GM18909 (cell line): ENCODE measurements at regions not wholly inside any gene's neighbourhood (a gene's known extent, or its start where the extent isn't known, plus 50 kb on each side); places are given as distances from the start of the nearest gene placed in this dataset.

ENCODE experiments used
- ATAC-seq: cut with Tn5 transposase; IDR thresholded peaks from one replicate; pipeline ENCODE4 v1.9.1; 2021; ENCODE audit warnings: mild to moderate bottlenecking; ENCODE audit not compliant: unreplicated experiment, poor library complexity

DNA sequence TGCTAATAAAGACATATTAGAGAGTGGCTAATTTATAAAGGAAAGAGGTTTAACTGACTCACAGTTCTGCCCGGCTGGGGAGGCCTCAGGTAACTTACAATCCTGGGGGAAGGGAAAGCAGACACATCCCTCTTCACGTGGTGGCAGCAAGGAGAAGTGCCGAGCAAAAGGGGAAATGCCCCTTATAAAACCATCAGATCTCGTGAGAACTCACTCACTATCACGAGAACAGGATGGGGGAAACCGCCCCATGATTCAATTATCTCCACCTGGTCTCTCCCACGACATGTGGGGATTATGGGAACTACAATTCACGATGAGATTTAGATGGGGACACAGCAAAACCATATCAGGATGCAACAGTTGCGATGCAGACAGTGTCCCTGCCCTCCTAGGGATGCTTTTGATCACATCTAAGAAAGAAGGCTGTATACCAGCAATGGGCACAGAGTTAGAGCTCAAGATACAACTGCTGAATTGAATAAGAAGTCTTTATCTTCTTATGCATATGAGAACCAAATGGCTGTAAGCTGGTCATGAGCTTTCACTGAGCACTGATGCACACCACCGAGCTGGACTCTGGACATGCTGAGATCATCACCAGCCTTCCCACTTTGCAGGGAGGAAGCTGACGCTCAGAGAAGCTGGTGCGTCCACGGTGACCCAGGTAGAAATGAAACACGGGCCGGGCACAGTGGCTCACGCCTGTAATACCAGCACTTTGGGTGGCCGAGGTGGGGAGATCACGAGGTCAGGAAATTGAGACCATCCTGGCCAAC, 255.2 kb downstream of the MN1 start:
- no peak for ATAC-seq

DNA sequence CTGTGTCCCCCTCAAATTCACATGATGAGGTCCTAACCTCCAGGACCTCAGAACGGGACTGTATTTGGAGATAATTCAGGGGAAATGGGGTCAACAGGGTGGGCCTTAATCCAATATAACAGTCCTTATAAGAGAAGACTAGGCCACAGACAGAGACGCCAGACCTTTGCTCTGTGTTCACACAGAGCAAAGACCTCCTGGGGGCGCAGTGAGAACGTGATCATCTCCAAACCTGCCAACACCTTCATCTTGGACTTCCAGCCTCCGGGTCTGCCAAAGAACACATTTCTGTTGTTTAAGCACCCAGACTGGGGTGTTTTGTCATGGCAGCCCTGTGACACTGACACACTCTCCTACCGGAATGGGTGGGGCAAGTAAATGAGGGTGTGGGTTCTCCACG, 250.2 kb downstream of the MN1 start:
- no peak for ATAC-seq

GRCh38 chr22:27552176-27552575, 249.4 kb downstream of the MN1 start:
- ATAC-seq = no peak

DNA sequence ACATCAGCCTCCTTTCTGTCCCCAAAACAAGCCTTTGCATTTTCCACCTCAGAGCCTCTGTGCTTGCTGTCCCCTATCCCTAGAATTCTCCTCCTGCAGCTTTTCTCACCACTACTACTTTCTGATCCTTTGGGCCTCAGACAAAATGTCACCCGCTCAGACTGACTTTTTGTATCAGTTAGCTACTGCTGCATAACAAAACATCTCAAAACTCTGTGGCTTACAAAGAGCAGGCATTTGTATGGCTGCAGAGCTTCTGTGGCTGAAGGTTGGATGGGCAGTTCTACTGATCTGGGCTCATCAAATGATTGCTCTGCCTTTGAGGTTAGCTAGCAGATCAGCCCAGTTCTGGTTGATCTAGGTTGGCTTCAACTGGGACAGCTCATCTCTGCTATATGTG, 248.7 kb downstream of the MN1 start:
- ATAC-seq = no peak

GRCh38 chr22:27554106-27554811, 247.3 kb downstream of the MN1 start:
- no peak for ATAC-seq

DNA sequence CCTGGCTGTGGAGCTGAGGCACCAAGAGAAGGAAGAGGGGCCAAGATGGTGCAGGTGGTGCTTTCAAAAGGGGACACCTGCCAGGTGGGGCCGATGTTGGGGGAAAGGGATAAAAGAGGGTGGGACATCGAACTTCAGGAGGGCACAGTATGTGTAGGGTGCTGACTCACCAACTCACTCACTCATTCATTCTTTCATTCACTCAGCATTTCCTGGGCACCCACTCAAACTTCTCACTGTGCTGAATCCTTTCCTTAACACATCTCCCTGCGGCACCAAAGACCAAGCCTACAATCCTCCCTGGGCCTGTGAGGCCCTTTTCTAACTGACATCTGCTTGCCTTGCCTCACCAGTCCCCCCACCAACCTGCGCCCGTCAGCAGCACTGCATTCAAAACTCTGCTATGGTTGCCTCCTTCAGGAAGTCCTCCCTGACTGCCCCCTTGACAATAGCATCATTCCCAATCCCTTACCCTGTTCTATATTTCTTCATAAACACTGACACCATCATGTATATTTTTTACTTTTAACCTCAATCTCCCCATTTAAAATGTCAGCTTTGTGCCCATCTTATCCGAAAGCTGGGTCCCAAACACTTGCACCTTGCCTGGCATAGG, 246.6 kb downstream of the MN1 start:
- ATAC-seq = no peak

DNA sequence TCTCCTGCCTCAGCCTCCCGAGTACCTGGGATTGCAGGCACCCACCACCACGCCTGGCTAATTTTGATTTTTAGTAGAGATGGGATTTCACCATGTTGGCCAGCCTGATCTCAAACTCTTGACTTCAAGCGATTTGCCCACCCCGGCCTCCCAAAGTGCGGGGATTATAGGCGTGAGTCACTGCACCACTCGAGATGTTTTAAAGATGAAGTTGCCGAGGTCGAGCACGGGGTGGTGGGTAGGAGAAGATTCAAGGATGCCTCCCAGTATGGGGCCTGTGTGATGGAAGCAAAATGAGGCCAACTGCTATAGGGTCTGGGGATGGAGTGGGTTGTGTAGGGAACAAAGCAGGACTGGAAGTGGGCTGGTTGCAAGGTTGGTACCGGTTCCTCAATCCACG, 245.2 kb downstream of the MN1 start:
- no peak for ATAC-seq

DNA sequence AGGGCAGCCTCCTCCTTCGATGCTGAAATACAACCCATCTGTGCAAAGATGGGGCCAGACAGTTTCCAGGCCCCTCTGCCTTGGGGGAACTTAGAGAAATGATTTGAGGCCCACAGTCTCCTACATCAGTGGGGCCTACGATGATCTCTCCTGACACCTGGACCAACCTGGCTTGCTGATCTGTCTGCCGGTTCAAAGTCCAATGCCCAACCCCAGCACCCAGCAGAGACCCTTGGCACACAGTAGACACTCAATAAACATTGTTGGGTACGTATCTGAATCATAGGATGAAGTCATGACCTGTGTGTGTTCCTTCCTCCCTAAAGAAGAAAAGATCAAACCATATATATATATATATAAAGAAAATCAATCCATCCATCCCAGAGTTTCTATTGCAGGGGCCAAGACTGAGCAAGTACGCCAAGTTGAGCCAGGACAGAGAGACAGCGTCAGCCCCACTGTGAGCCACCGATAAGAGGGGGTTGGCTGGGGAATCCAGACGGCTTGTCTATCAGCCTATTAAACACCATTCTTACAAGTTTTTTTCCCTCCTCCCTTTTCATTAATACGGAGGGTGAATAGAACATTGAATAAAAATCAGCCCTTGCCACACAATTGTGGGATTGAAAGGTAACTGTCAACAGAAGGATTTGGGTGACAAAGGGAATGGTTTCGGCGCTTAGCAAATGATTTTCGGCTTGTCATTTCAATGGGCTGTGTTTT, 244.1 kb downstream of the MN1 start:
- no peak for ATAC-seq

DNA sequence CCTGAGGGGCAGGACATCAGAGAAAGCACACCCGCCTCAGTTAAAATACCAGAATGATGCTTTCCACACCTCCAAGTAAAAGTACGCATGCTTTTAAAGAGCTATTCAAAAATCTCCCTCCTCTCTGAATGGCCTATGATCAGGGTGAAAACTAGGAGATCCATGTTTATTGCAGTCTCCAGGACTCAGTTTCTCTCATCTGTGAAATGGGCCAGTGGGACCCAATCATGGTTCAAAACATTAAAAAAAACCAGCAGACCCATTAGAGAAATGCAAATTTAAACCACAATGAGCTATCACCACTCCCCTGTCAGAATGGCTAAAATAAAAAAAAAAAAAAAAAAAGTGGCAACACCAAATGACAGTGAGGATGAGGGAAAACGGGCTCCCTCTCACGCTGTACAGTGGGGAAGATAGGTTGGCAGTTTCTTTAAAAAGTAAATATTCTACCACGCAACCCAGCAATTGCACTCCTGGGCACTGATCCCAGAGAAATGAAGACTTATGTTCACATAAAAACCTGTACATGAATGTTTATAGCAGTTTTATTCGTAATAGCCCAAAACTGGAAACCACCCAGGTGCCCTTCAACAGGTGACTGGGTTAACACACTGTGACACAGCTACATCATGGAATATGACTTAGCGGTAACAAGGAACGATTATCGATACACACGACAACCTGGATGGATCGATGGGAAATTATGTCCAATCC, 242.7 kb downstream of the MN1 start:
- no peak for ATAC-seq

- no peak for ATAC-seq
Observed at GRCh38 chr22:27560781-27561180, 240.8 kb downstream of the MN1 start.

DNA sequence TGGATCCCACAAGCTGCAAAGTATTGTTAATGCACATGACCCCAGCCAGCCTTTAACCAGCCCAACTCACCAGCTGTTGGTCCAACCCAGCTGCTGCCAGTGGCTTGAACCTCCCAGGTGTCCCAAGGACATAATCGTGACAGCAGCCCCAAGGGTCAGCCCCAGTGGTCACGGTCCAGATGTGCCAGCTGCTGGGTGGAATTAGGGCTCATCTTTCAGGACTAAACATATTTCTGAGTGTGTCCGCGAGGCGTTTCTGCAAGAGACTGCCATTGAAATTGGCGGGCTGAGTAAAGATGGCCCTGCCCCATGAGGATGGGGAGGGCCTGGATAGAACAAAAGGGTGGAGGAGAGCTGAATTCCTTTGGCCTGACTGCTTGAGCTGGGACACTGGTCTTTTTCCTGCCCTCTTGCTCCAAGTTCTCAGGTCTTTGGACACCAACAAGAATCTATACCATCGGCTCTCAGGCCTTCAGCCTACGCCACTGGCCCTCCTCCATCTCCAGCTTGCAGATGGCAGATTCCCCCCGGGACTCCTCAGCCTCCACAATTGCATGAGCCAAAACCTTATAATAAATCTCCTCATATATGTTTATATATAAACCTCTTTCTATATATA, 240.2 kb downstream of the MN1 start:
- ATAC-seq = no peak

DNA sequence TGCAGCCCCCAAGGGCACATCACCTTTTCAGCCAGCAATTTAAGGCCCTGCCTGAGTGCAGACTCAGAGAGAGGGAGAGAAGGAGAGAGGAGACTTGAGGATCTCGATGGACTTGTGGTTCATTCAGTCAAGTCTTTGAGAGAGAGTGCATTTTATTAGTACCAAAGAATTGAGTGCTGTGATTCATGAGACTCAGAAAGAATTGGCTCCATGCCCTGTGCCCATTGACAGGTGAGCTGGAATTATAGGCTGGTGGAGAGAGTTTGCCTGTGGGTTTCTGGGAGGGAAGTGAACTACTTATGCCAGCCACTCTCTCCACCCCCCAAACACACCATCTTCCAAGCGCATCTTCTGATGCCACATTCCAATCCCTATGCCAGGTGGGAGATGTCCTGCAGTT, 236.8 kb downstream of the MN1 start:
- ATAC-seq = no peak

- no peak for ATAC-seq
Observed at GRCh38 chr22:27566602-27567001, 235.0 kb downstream of the MN1 start.

DNA sequence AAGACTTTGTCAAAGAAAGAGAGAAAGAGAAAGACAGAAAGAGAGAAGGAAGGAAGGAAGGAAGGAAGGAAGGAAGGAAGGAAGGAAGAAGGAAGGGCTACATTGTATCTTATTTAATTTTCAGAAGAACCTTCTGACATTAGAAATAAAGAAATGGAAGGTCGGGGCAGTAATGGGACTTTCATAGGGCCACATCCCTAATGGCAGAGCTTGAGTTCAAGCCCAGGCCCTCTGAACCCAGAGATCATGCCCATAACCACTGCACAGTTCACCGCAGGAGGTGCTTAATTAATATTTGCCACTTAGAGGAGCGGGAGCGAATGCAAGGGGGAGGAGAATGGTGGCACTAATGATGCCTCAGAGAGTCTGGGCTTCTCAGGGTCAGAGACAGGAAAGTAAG, 233.3 kb downstream of the MN1 start:
- no peak for ATAC-seq

- ATAC-seq = no peak
Observed at GRCh38 chr22:27571463-27572277, 229.9 kb downstream of the MN1 start.

- ATAC-seq = no peak
Observed at GRCh38 chr22:27572278-27572666, 229.3 kb downstream of the MN1 start.

GRCh38 chr22:27573280-27574001, 228.1 kb downstream of the MN1 start:
- ATAC-seq = no peak

DNA sequence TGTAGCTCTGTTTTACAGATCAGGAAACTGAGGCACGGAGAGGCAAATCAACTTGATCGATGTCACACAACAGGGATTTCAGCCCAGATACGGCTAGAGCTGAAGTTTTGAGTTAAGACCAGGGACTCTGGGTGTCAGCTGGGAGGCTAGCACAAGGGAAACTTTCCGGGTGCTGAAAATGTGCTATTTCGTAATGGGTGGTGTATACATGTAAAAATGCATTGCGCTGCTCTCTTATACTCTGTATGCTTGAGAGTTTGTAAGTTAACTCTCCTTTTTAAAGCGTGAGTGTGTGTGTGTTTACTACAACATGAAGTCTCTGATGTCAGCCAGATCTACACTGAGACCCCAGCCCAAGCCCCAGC, 227.6 kb downstream of the MN1 start:
- ATAC-seq = no peak

DNA sequence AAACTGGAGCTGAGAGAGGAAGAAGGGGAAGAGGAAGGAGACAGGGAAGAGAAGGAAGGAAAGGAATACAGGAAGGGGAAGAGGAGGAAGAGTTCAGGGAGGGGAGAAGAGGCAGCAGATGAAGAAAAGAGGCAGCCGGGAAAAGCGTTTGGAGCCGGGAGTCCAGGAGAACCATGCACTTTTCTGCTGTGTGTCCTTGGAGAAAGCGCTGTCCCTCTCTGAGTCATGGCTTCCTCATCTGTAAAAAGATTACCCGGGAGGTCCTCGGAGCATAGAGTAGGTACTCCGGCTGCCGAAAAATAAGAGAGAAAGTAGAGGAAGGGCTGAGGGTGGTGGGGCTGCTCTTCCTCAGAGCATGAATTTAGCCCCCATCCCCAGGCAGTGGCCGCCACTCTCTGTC, 226.9 kb downstream of the MN1 start:
- no peak for ATAC-seq
